ENCODE measurements at regions not wholly inside any gene's neighbourhood (a gene's known extent, or its start where the extent isn't known, plus 50 kb on each side); places are given as distances from the start of the nearest gene placed in this dataset.

- Histone ChIP-seq H3K4me2 (ENCODE audit: low read depth, low read length) (no peak overlapping the region), H3K4me3 (ENCODE audit: insufficient read depth, low read depth, low read length) (no peak overlapping the region), H3K9me3 (ENCODE audit: control insufficient read depth, insufficient read depth, low read length) (peaks cover 21% of the 10 kb centered on the region), H3K23ac (ENCODE audit: low read depth, low read length) (no peak overlapping the region), H3K36me3 (ENCODE audit: control insufficient read depth, insufficient read depth, low read length) (no peaks in the 10 kb centered on the region), H4K8ac (ENCODE audit: low read depth in 2 of 2, low read length in 2 of 2) (no peak overlapping the region), H3K9ac (ENCODE audit: low read depth, low read length) (no peak overlapping the region), H2BK15ac (ENCODE audit: low read depth, low read length) (no peak overlapping the region), H3K14ac (replicated peaks; ENCODE audit: low read depth, low read length) (no peak overlapping the region), H3K56ac (ENCODE audit: extremely low read depth, insufficient read depth, low read length) (no peak overlapping the region), H2BK120ac (ENCODE audit: low read depth, low read length) (no peak overlapping the region), H4K5ac (ENCODE audit: low read depth, low read length) (no peak overlapping the region), H2BK20ac (ENCODE audit: low read depth, low read length) (no peak overlapping the region), H3K79me1 (ENCODE audit: low read depth in 1 of 2, low read length in 2 of 2) (no peaks in the 10 kb centered on the region), H3K27me3 (ENCODE audit: control insufficient read depth, insufficient read depth, low read length) (no peaks in the 10 kb centered on the region), H2BK5ac (ENCODE audit: low read depth, low read length, poor library complexity, severe bottlenecking) (no peak overlapping the region), H2AK9ac (replicated peaks; ENCODE audit: low read depth, low read length, poor library complexity) (no peak overlapping the region), H3K4ac (ENCODE audit: low read depth, low read length) (no peak overlapping the region), H4K20me1 (ENCODE audit: insufficient read depth, low read length) (no peaks in the 10 kb centered on the region), H4K91ac (ENCODE audit: insufficient read depth, low read depth, low read length) (no peak overlapping the region), H2AK5ac (ENCODE audit: low read depth, low read length) (no peak overlapping the region), H3K18ac (ENCODE audit: low read depth, low read length) (no peak overlapping the region), H3K4me1 (ENCODE audit: control insufficient read depth, insufficient read depth, low read length) (no peaks in the 10 kb centered on the region), H3K9me1 (ENCODE audit: insufficient read depth, low read length) (no peaks in the 10 kb centered on the region), H3K27ac (ENCODE audit: insufficient read depth, low read length) (no peak overlapping the region), H2AFZ (replicated peaks; ENCODE audit: low read length, poor library complexity) (no peak overlapping the region)
- CTCF ChIA-PET: no interaction called here
- DNase-seq (no peak), ATAC-seq (ENCODE audit: low read depth) (no peak)
- POLR2A ChIA-PET (ENCODE audit: unreplicated experiment): no interaction called here
- in situ Hi-C loops (cut with MboI; ENCODE audit: low sequenced_read_pairs): no loop called here
- TF ChIP-seq CHD1 (IDR thresholded peaks at IDR 0.05; ENCODE audit: low read depth, low read length) (no peak), MAFK (IDR thresholded peaks at IDR 0.05; ENCODE audit: low read depth, low read length) (no peak), NFE2L2 (IDR thresholded peaks at IDR 0.05; ENCODE audit: low read depth, low read length) (no peak), SMC3 (IDR thresholded peaks at IDR 0.05; ENCODE audit: low read depth, low read length) (no peak), CEBPB (IDR thresholded peaks at IDR 0.05; ENCODE audit: low read depth, low read length) (no peak), RFX5 (IDR thresholded peaks at IDR 0.05; ENCODE audit: low read depth, low read length) (no peak), MAZ (IDR thresholded peaks at IDR 0.05; ENCODE audit: borderline replicate concordance, low read depth, low read length) (no peak)
- intact Hi-C loops (cut with micrococcal nuclease): no loop called here
- BruUV-seq (replicated peaks): no TSS peak
- dilution Hi-C loops (cut with HindIII; ENCODE audit: low sequenced_read_pairs, unreplicated experiment): no loop called here
- WGBS, 2 experiments (ENCODE audit: extremely low coverage in 2 of 2, insufficient read length in 1 of 2): 50% methylated on average over 2 of the region's 8 CpGs; no CpG with 5 or more reads in 1 of the 2 experiments
Measured at GRCh38 chr1:4292861-4293260, 361.5 kb upstream of the AJAP1 start.
